Hepatocyte (in vitro differentiated cells): ENCODE measurements at regions not wholly inside any gene's neighbourhood (a gene's known extent, or its start where the extent isn't known, plus 50 kb on each side); places are given as distances from the start of the nearest gene placed in this dataset.

Source experiments
- DNase-seq: peaks from one replicate; pipeline ENCODE4 v3.0.0-alpha.2; 2016; ENCODE audit warnings: low spot score
- H2AFZ ChIP-seq: fragments of 200-600 bp; sonication (generic); 2 replicates; pipeline ENCODE4 v1.6.0; 2016; ENCODE audit warnings: antibody characterized with exemption, mild to moderate bottlenecking
- H3K27ac ChIP-seq: fragments of 200-600 bp; sonication (generic); 2 replicates; pipeline ENCODE4 v1.5.1; 2016; ENCODE audit warnings: mild to moderate bottlenecking
- H3K27me3 ChIP-seq: fragments of 200-600 bp; sonication (generic); 2 replicates; pipeline ENCODE4 v1.6.1; 2016
- H3K36me3 ChIP-seq: fragments of 200-600 bp; sonication (generic); replicated peaks from 2 replicates; pipeline ENCODE4 v1.5.1; 2016; ENCODE audit warnings: low read depth; ENCODE audit not compliant: insufficient read depth
- H3K4me1 ChIP-seq: fragments of 200-600 bp; sonication (generic); 2 replicates; pipeline ENCODE4 v1.5.1; 2016; ENCODE audit warnings: mild to moderate bottlenecking, moderate library complexity; ENCODE audit not compliant: insufficient read depth
- H3K4me2 ChIP-seq: fragments of 200-600 bp; sonication (generic); 2 replicates; pipeline ENCODE4 v1.6.0; 2016
- H3K4me3 ChIP-seq: fragments of 200-600 bp; sonication (generic); 2 replicates; pipeline ENCODE4 v1.5.1; 2016; ENCODE audit warnings: mild to moderate bottlenecking
- H3K79me2 ChIP-seq: fragments of 200-600 bp; sonication (generic); 2 replicates; pipeline ENCODE4 v1.6.0; 2017; ENCODE audit warnings: mild to moderate bottlenecking
- H3K9me2 ChIP-seq: fragments of 200-600 bp; sonication (generic); replicated peaks from 2 replicates; pipeline ENCODE4 v1.6.0; 2017; ENCODE audit warnings: mild to moderate bottlenecking; ENCODE audit not compliant: insufficient read depth
- H3K9me3 ChIP-seq: fragments of 200-600 bp; sonication (generic); 2 replicates; pipeline ENCODE4 v1.5.1; 2016; ENCODE audit warnings: low read depth, mild to moderate bottlenecking
- H4K20me1 ChIP-seq: fragments of 200-600 bp; sonication (generic); 2 replicates; pipeline ENCODE4 v1.6.0; 2016; ENCODE audit warnings: mild to moderate bottlenecking; ENCODE audit not compliant: insufficient read depth, poor library complexity, severe bottlenecking
- EZH2 ChIP-seq: fragments of 200-600 bp; sonication (generic); IDR thresholded peaks from 2 replicates; pipeline ENCODE4 v1.6.1; 2016; ENCODE audit warnings: antibody characterized with exemption, mild to moderate bottlenecking, borderline replicate concordance
- EZH2phosphoT487 ChIP-seq: fragments of 200-600 bp; sonication (generic); IDR thresholded peaks from one replicate; pipeline ENCODE4 v1.6.1; 2018; ENCODE audit warnings: antibody characterized with exemption, mild to moderate bottlenecking, low read depth, moderate library complexity; ENCODE audit not compliant: unreplicated experiment, severe bottlenecking
- WGBS: methylation state at CpG from one replicate; pipeline ENCODE4 v1.1.6; 2016; ENCODE audit warnings: low lambda C conversion rate; ENCODE audit errors: missing lambda C conversion rate; 5-methylcytosine and 5-hydroxymethylcytosine counted together
- TF ChIP-seq, protein P1 (sequence below): fragments of 200-600 bp; sonication (generic); IDR thresholded peaks from 2 replicates; pipeline ENCODE4 v1.5.1; 2016; ENCODE audit warnings: antibody characterized with exemption, mild to moderate bottlenecking; ENCODE audit not compliant: poor library complexity

DNA sequence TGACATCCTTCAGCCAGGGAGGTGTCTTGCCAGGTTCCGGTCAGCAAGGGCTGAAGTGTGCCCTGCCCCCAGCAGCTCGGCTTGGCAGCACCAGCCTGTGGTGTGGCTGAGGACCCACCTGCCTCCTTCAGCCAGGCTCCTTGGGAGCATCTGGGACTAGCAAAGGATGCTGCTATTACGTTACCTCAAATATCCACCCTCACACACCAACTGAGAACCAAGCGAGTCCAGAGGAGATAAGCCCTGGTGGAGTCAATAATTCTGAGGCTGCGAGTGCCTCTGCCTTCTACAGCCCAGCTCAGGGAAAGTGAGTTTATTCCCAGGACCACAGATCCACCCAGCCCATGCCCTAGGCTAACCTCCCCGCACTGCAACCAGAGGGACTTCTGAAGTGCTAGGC lies 57.1 kb upstream of the FSTL4 start:
- no peaks in the 10 kb centered on the region for H4K20me1 ChIP-seq
- no peak for DNase-seq
- no peaks in the 10 kb centered on the region for H3K27me3 ChIP-seq
- H3K9me2 ChIP-seq: no peaks in the 10 kb centered on the region
- no peak overlapping the region for H3K4me3 ChIP-seq
- WGBS: 77% methylated on average over 6 of the region's 6 CpGs
- H3K4me1 ChIP-seq: no peaks in the 10 kb centered on the region
- no peak for TF ChIP-seq EZH2
- no peak for TF ChIP-seq EZH2phosphoT487
- TF ChIP-seq, protein P1, sequence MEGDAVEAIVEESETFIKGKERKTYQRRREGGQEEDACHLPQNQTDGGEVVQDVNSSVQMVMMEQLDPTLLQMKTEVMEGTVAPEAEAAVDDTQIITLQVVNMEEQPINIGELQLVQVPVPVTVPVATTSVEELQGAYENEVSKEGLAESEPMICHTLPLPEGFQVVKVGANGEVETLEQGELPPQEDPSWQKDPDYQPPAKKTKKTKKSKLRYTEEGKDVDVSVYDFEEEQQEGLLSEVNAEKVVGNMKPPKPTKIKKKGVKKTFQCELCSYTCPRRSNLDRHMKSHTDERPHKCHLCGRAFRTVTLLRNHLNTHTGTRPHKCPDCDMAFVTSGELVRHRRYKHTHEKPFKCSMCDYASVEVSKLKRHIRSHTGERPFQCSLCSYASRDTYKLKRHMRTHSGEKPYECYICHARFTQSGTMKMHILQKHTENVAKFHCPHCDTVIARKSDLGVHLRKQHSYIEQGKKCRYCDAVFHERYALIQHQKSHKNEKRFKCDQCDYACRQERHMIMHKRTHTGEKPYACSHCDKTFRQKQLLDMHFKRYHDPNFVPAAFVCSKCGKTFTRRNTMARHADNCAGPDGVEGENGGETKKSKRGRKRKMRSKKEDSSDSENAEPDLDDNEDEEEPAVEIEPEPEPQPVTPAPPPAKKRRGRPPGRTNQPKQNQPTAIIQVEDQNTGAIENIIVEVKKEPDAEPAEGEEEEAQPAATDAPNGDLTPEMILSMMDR: no peak
- H3K27ac ChIP-seq: no peak overlapping the region
- H3K36me3 ChIP-seq: no peaks in the 10 kb centered on the region
- no peaks in the 10 kb centered on the region for H3K9me3 ChIP-seq
- no peak overlapping the region for H2AFZ ChIP-seq
- no peaks in the 10 kb centered on the region for H3K79me2 ChIP-seq
- H3K4me2 ChIP-seq: no peak overlapping the region

DNA sequence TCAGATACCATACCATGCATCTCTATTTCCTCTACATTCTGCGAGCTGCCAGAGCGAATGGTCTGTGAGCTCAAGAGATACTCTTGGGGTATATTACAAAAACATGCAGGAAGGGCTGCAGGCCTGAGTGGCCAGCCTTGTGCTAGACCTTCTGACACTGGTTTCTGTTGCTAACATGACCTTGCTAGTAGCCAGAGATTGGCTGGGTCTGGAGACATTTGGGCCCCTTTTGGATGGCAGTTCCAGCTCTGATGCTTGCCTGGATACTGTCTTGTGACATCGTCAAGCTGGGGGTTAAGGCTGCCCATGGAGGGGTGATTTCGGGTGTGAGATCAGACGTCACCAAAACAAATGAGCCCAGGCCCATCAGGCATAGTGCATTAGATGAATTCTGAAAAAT lies 56.1 kb upstream of the FSTL4 start:
- Histone ChIP-seq H3K9me3 (no peaks in the 10 kb centered on the region), H3K4me1 (no peaks in the 10 kb centered on the region), H3K27me3 (no peaks in the 10 kb centered on the region), H2AFZ (no peak overlapping the region), H3K79me2 (no peaks in the 10 kb centered on the region), H3K27ac (no peak overlapping the region), H3K4me2 (no peak overlapping the region), H4K20me1 (no peaks in the 10 kb centered on the region), H3K4me3 (no peak overlapping the region), H3K9me2 (no peaks in the 10 kb centered on the region), H3K36me3 (no peaks in the 10 kb centered on the region)
- TF ChIP-seq EZH2phosphoT487: no peak
- TF ChIP-seq EZH2: no peak
- TF ChIP-seq, protein P1: no peak
- no peak for DNase-seq
- 81% methylated on average over 5 of the region's 5 CpGs for WGBS

DNA sequence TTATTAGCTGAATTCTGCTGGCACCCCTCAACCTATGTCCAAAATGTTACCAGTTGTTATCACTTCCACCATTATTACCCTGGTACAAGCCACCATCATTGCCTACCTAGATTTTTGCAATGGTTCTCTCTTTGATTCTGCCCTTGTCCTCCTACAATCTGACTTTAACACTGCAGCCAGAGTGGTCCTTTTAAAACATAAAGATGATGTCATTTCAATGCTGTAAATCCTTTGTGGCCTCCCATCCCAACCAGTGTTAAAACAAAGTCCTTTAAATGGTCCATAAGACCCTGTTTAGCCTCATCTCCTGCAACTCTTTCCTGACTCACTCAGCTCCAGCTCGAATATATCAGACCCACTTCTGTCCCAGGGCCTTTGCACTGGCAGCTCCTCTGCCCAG lies 54.9 kb upstream of the FSTL4 start:
- Histone ChIP-seq H4K20me1 (no peaks in the 10 kb centered on the region), H3K9me2 (no peaks in the 10 kb centered on the region), H3K4me3 (no peak overlapping the region), H3K4me1 (no peaks in the 10 kb centered on the region), H3K4me2 (no peak overlapping the region), H3K9me3 (no peaks in the 10 kb centered on the region), H3K79me2 (no peaks in the 10 kb centered on the region), H3K36me3 (no peaks in the 10 kb centered on the region), H2AFZ (no peak overlapping the region), H3K27ac (no peak overlapping the region), H3K27me3 (no peaks in the 10 kb centered on the region)
- TF ChIP-seq, protein P1: no peak
- TF ChIP-seq EZH2phosphoT487 (no peak), EZH2 (no peak)
- WGBS: 65% methylated on average over 1 of the region's 1 CpG
- DNase-seq: no peak

DNA sequence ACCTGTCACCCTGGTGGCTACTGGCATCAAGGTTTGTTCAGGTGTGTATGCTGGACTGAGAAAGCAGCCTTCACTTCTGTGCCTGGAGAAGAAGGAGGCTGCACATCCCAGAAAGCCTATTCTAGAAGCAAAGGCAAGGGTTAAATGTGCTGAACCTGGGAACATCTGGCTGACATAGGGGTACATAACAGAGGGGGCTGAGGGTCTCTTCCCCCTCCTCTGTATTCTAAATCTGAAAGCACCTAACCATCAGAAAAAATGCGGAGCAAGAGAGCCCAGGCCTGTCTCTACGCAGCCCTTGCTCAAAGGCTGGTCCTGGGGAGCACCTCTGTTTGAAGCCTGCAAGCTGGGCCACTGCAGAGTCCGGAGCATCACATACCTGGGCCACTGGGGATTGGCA lies 53.2 kb upstream of the FSTL4 start:
- DNase-seq: no peak
- WGBS: 81% methylated on average over 3 of the region's 3 CpGs
- Histone ChIP-seq H3K4me3 (no peak overlapping the region), H3K36me3 (no peaks in the 10 kb centered on the region), H3K4me1 (no peaks in the 10 kb centered on the region), H3K27ac (no peak overlapping the region), H2AFZ (no peak overlapping the region), H3K27me3 (no peaks in the 10 kb centered on the region), H3K9me2 (no peaks in the 10 kb centered on the region), H4K20me1 (no peaks in the 10 kb centered on the region), H3K9me3 (no peaks in the 10 kb centered on the region), H3K79me2 (no peaks in the 10 kb centered on the region), H3K4me2 (no peak overlapping the region)
- TF ChIP-seq EZH2phosphoT487 (no peak), EZH2 (no peak)
- TF ChIP-seq, protein P1: no peak
